KMS-11 (cell line): ENCODE measurements at regions not wholly inside any gene's neighbourhood (a gene's known extent, or its start where the extent isn't known, plus 50 kb on each side); places are given as distances from the start of the nearest gene placed in this dataset.

ENCODE experiments used
- H2AFZ ChIP-seq: fragments of 200-600 bp; sonication (generic); 2 replicates; pipeline ENCODE4 v1.6.1; 2016; ENCODE audit warnings: antibody characterized with exemption, mixed run types, low read depth
- H3K27ac ChIP-seq: fragments of 200-600 bp; sonication (generic); 2 replicates; pipeline ENCODE4 v1.6.1; 2016; ENCODE audit warnings: mild to moderate bottlenecking, mixed run types
- H3K27me3 ChIP-seq: fragments of 200-600 bp; sonication (generic); 2 replicates; pipeline ENCODE4 v1.6.1; 2017; ENCODE audit warnings: mild to moderate bottlenecking, low read depth, mixed run types, moderate library complexity; ENCODE audit not compliant: insufficient read depth
- H3K36me3 ChIP-seq: fragments of 200-600 bp; sonication (generic); 2 replicates; pipeline ENCODE4 v1.6.1; 2017; ENCODE audit warnings: mild to moderate bottlenecking, mixed run types; ENCODE audit not compliant: insufficient read depth
- H3K4me1 ChIP-seq: fragments of 200-600 bp; sonication (generic); 2 replicates; pipeline ENCODE4 v1.6.1; 2016; ENCODE audit warnings: mild to moderate bottlenecking, low read depth, mixed run types; ENCODE audit not compliant: poor library complexity, severe bottlenecking
- H3K4me2 ChIP-seq: fragments of 200-600 bp; sonication (generic); 2 replicates; pipeline ENCODE4 v1.7.0; 2016; ENCODE audit warnings: mild to moderate bottlenecking, mixed run types
- H3K4me3 ChIP-seq: fragments of 200-600 bp; sonication (generic); IDR thresholded peaks from 2 replicates; pipeline ENCODE4 v1.6.1; 2017; ENCODE audit warnings: low read depth, low read length, mixed read lengths; ENCODE audit not compliant: insufficient read depth
- H3K79me2 ChIP-seq: fragments of 200-600 bp; sonication (generic); 2 replicates; pipeline ENCODE4 v1.6.1; 2016; ENCODE audit warnings: low read depth, mixed run types; ENCODE audit not compliant: insufficient read depth
- H3K9ac ChIP-seq: fragments of 200-600 bp; sonication (generic); 2 replicates; pipeline ENCODE4 v1.6.1; 2016; ENCODE audit warnings: mild to moderate bottlenecking, mixed run types
- H4K20me1 ChIP-seq: fragments of 200-600 bp; sonication (generic); 2 replicates; pipeline ENCODE4 v1.6.1; 2016; ENCODE audit warnings: mild to moderate bottlenecking, mixed run types; ENCODE audit not compliant: insufficient read depth
- TF ChIP-seq, protein P1 (sequence below): fragments of 200-600 bp; sonication (generic); conservative IDR thresholded peaks from 2 replicates; pipeline ENCODE4 v1.6.1; 2017; ENCODE audit warnings: low read depth, mild to moderate bottlenecking, antibody characterized with exemption, low read length, moderate library complexity, mixed read lengths

DNA sequence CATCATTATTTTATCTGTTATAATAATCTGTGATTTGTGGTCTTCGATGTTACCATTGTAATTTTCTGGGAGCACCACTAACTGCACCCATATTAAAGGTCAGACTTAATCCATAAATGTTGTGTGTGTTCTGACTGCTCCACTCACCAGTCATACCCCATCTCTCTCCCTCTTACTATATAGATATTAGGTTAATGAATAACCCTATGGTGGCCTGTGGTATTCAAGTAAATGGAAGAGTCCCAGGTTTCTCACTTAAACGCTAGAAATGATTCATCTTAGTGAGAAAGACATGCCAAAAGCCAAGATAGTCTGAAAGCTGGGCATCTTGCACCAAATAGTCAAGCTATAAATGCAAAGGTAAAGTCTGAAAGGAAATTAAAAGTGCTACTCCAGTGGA, 1358.5 kb downstream of the ROBO2 start:
- Histone ChIP-seq H4K20me1 (no peaks in the 10 kb centered on the region), H3K9ac (no peak overlapping the region), H2AFZ (no peak overlapping the region), H3K4me2 (no peak overlapping the region), H3K4me1 (no peaks in the 10 kb centered on the region), H3K4me3 (no peak overlapping the region), H3K79me2 (no peaks in the 10 kb centered on the region), H3K27ac (no peak overlapping the region), H3K36me3 (no peaks in the 10 kb centered on the region), H3K27me3 (no peaks in the 10 kb centered on the region)
- TF ChIP-seq, protein P1, sequence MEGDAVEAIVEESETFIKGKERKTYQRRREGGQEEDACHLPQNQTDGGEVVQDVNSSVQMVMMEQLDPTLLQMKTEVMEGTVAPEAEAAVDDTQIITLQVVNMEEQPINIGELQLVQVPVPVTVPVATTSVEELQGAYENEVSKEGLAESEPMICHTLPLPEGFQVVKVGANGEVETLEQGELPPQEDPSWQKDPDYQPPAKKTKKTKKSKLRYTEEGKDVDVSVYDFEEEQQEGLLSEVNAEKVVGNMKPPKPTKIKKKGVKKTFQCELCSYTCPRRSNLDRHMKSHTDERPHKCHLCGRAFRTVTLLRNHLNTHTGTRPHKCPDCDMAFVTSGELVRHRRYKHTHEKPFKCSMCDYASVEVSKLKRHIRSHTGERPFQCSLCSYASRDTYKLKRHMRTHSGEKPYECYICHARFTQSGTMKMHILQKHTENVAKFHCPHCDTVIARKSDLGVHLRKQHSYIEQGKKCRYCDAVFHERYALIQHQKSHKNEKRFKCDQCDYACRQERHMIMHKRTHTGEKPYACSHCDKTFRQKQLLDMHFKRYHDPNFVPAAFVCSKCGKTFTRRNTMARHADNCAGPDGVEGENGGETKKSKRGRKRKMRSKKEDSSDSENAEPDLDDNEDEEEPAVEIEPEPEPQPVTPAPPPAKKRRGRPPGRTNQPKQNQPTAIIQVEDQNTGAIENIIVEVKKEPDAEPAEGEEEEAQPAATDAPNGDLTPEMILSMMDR = no peak

DNA sequence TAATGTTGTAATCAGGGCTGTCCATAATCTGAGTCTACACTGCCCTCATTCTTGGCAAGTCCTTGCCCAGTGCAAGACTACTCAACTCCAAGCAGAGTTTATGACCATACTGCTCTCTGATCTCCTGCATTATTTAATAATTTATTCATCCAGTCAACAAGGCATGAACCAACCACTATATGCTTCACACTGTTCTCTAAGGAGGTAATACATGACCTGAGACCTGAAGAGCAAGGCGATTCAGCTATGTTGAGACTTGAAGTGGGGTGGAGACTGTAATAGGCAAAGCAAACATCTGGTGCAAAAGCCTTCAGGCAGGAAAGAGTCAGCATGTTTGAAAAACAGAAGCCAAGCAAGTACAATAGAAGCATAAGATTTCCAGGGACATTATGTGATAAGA, 1362.8 kb downstream of the ROBO2 start:
- H3K79me2 ChIP-seq = no peaks in the 10 kb centered on the region
- no peaks in the 10 kb centered on the region for H4K20me1 ChIP-seq
- no peak overlapping the region for H3K4me3 ChIP-seq
- TF ChIP-seq, protein P1 = no peak
- no peaks in the 10 kb centered on the region for H3K27me3 ChIP-seq
- H3K4me2 ChIP-seq = no peak overlapping the region
- H3K36me3 ChIP-seq = no peaks in the 10 kb centered on the region
- no peak overlapping the region for H3K27ac ChIP-seq
- H3K4me1 ChIP-seq = no peaks in the 10 kb centered on the region
- no peak overlapping the region for H3K9ac ChIP-seq
- H2AFZ ChIP-seq = no peak overlapping the region

DNA sequence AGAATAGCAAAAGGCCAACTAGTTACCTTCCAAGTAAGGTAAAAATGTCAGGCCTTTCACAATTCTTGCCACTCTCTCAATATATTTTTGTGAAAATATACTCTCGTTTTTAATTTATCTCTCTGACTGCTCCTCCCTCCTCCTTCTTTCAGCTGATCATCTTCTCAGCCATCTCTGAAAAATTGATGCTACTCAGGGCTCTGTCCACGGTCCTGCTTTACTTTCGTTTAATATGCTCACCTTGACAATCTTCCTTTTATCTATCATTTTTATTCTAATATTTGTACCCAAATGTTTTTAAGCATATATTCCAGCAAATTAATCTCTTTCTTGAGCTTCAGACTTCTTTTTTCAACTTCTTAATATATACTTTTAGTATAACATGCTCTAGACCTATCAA, 1362.1 kb downstream of the ROBO1 start:
- Histone ChIP-seq H3K4me2 (no peak overlapping the region), H3K79me2 (no peaks in the 10 kb centered on the region)

DNA sequence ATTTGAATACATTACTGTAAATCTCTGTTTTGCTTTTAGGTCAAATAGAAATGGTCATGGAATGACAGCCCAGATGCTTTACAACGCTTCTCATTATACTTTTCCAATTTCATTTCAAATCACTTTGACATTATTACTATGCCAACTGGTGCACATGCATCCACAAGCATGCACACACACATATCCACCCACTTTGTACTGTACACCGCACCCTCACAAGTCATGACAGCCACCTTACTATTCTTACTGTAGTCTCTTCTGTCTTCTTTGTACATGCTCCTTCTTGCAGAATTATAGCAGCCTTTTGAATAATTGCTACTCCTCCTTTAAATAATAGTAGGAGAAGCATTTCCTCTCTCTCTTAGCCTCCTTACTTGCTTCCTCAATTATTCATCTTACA, 1361.4 kb downstream of the ROBO1 start:
- no peak overlapping the region for H2AFZ ChIP-seq
- H3K27ac ChIP-seq = no peak overlapping the region
- no peaks in the 10 kb centered on the region for H3K79me2 ChIP-seq
- H4K20me1 ChIP-seq = no peaks in the 10 kb centered on the region
- no peaks in the 10 kb centered on the region for H3K4me1 ChIP-seq
- H3K4me2 ChIP-seq = no peak overlapping the region
- no peak overlapping the region for H3K9ac ChIP-seq
- TF ChIP-seq, protein P1 = no peak
- H3K4me3 ChIP-seq = no peak overlapping the region
- no peaks in the 10 kb centered on the region for H3K36me3 ChIP-seq
- H3K27me3 ChIP-seq = no peaks in the 10 kb centered on the region

More for the DNA sequence above, 1362.1 kb downstream of the ROBO1 start:
- Histone ChIP-seq H2AFZ (no peak overlapping the region), H3K27me3 (no peaks in the 10 kb centered on the region), H3K4me3 (no peak overlapping the region), H4K20me1 (no peaks in the 10 kb centered on the region), H3K9ac (no peak overlapping the region), H3K36me3 (no peaks in the 10 kb centered on the region), H3K4me1 (no peaks in the 10 kb centered on the region), H3K27ac (no peak overlapping the region)
- TF ChIP-seq, protein P1 = no peak
